Right lobe of liver (tissue), 6 donors: ENCODE measurements at regions not wholly inside any gene's neighbourhood (a gene's known extent, or its start where the extent isn't known, plus 50 kb on each side); places are given as distances from the start of the nearest gene placed in this dataset.

ENCODE experiments used
- ATAC-seq, 4 donors: fragments of 200-7000 bp; cut with Tn5 transposase; one replicate each; pipeline ENCODE4 v1.9.1; 2020; ENCODE audit warnings: mild to moderate bottlenecking in 4 of 4, moderate library complexity in 4 of 4
- DNase-seq, 3 donors: peaks; one replicate each; pipeline ENCODE4 v3.0.0-alpha.2; 2020
- H3K27ac ChIP-seq, 3 donors: fragments of 200-600 bp; one replicate each; pipeline ENCODE4 v1.8.0; 2022
- H3K27me3 ChIP-seq, 2 donors: fragments of 200-600 bp; one replicate each; pipeline ENCODE4 v1.8.0; 2022
- H3K36me3 ChIP-seq, 4 donors: fragments of 200-600 bp; sonication (generic) in 1 of 4; one replicate each; pipeline versions ENCODE4 v1.5.1 to v1.8.0; 2017 to 2022; ENCODE audit warnings: control low read depth in 1 of 4
- H3K4me1 ChIP-seq, 4 donors: fragments of 200-600 bp; sonication (generic) in 1 of 4; one replicate each; pipeline versions ENCODE4 v1.5.1 to v1.8.0; 2017 to 2022; ENCODE audit warnings: control low read depth in 1 of 4
- H3K4me3 ChIP-seq, 3 donors: fragments of 200-600 bp; one replicate each; pipeline ENCODE4 v1.8.0; 2022
- H3K9me3 ChIP-seq, 4 donors: fragments of 200-600 bp; sonication (generic) in 1 of 4; one replicate each; pipeline versions ENCODE4 v1.5.1 to v1.8.0; 2017 to 2022; ENCODE audit warnings: control low read depth in 1 of 4
- CTCF ChIP-seq, 4 donors: fragments of 200-600 bp in 3 of 4; fragments of 450-650 bp in 1 of 4; IDR thresholded peaks; one replicate each; pipeline versions ENCODE4 v1.5.1 to v1.8.0; 2016 to 2022; ENCODE audit warnings: antibody characterized with exemption in 4 of 4, mild to moderate bottlenecking in 2 of 4
- POLR2A ChIP-seq: fragments of 450-650 bp; IDR thresholded peaks from one replicate; pipeline ENCODE4 v1.6.1; 2017; ENCODE audit warnings: antibody characterized with exemption, mild to moderate bottlenecking
- WGBS: methylation state at CpG from one replicate; pipeline ENCODE4 v1.1.6; 2018; ENCODE audit warnings: low coverage, low lambda C conversion rate; ENCODE audit not compliant: insufficient coverage; ENCODE audit errors: missing lambda C conversion rate; 5-methylcytosine and 5-hydroxymethylcytosine counted together
- intact Hi-C, 2 donors: fragments of 100-400 bp; cut with DNase I; formaldehyde crosslinking; loops; one replicate each; pipeline versions ENCODE4 v1.11.2 to v1.14.1; 2022
- donor health status: DM: no; HTN: yes; CAD: no.
- donor health status: DM: no; HTN: no; CAD: no.
- donor health status: DM: no; HTN: no; CAD: no.
- donor health status: DM: no; HTN: yes; CAD: no.
- donor health status: DM: no; HTN: yes; CAD: no.

- Histone ChIP-seq H3K27me3 (no peaks in the 10 kb centered on the region), H3K4me1 (no peaks in the 10 kb centered on the region), H3K9me3 (no peaks in the 10 kb centered on the region), H3K27ac (no peak overlapping the region), H3K36me3 (no peaks in the 10 kb centered on the region), H3K4me3 (no peak overlapping the region)
- DNase-seq (no peak), ATAC-seq (no peak)
- no peak for TF ChIP-seq CTCF (IDR thresholded peaks at IDR 0.05)
- no peak for TF ChIP-seq POLR2A
- intact Hi-C loops = no loop called here
- WGBS = 61% methylated on average over 7 of the region's 7 CpGs
Measured at GRCh38 chr4:18202486-18202885, 180.9 kb upstream of the LCORL start.

GRCh38 chr4:18201885-18202284, 180.3 kb upstream of the LCORL start:
- DNase-seq = no peak
- H3K36me3 ChIP-seq = no peaks in the 10 kb centered on the region
- WGBS = 67% methylated on average over 3 of the region's 3 CpGs
- no peak overlapping the region for H3K27ac ChIP-seq
- H3K9me3 ChIP-seq = no peaks in the 10 kb centered on the region
- no peaks in the 10 kb centered on the region for H3K4me1 ChIP-seq
- intact Hi-C loops = no loop called here
- no peak overlapping the region for H3K4me3 ChIP-seq
- ATAC-seq = no peak
- TF ChIP-seq POLR2A = no peak
- no peak for TF ChIP-seq CTCF (IDR thresholded peaks at IDR 0.05)
- no peaks in the 10 kb centered on the region for H3K27me3 ChIP-seq

- Histone ChIP-seq H3K27me3 (no peaks in the 10 kb centered on the region), H3K9me3 (no peaks in the 10 kb centered on the region), H3K27ac (no peak overlapping the region), H3K36me3 (no peaks in the 10 kb centered on the region), H3K4me1 (no peaks in the 10 kb centered on the region), H3K4me3 (no peak overlapping the region)
- intact Hi-C loops = no loop called here
- no peak for TF ChIP-seq CTCF (IDR thresholded peaks at IDR 0.05)
- TF ChIP-seq POLR2A = no peak
- ATAC-seq (no peak), DNase-seq (no peak)
- 50% methylated on average over 2 of the region's 6 CpGs for WGBS
Measured at GRCh38 chr4:18198653-18199052, 177.1 kb upstream of the LCORL start.

- Histone ChIP-seq H3K36me3 (no peaks in the 10 kb centered on the region), H3K4me3 (no peak overlapping the region), H3K27ac (no peak overlapping the region), H3K4me1 (no peaks in the 10 kb centered on the region), H3K27me3 (no peaks in the 10 kb centered on the region), H3K9me3 (no peaks in the 10 kb centered on the region)
- DNase-seq (no peak), ATAC-seq (no peak)
- WGBS = 45% methylated on average over 4 of the region's 5 CpGs
- intact Hi-C loops = no loop called here
- TF ChIP-seq POLR2A = no peak
- no peak for TF ChIP-seq CTCF (IDR thresholded peaks at IDR 0.05)
Measured at GRCh38 chr4:18197467-18197866, 175.9 kb upstream of the LCORL start.

GRCh38 chr4:18194278-18194677, 172.7 kb upstream of the LCORL start:
- no peak for ATAC-seq
- H3K27ac ChIP-seq = no peak overlapping the region
- intact Hi-C loops = no loop called here
- no peaks in the 10 kb centered on the region for H3K9me3 ChIP-seq
- TF ChIP-seq POLR2A = no peak
- no peak for TF ChIP-seq CTCF (IDR thresholded peaks at IDR 0.05)
- H3K36me3 ChIP-seq = no peaks in the 10 kb centered on the region
- no peak for DNase-seq
- H3K27me3 ChIP-seq = no peaks in the 10 kb centered on the region
- H3K4me3 ChIP-seq = no peak overlapping the region
- WGBS = 33% methylated on average over 5 of the region's 6 CpGs
- no peaks in the 10 kb centered on the region for H3K4me1 ChIP-seq
